RWPE1 (cell line): ENCODE measurements at regions not wholly inside any gene's neighbourhood (a gene's known extent, or its start where the extent isn't known, plus 50 kb on each side); places are given as distances from the start of the nearest gene placed in this dataset.

Source experiments
- CTCF ChIA-PET: fragments of 350-600 bp; sonication (Branson Sonifier 250); formaldehyde crosslinking; extraction: SDS; loops from one replicate; lab custom pipeline; 2021; lab: Yijun Ruan, JAX
- POLR2A ChIA-PET: fragments of 400-600 bp; formaldehyde crosslinking; extraction: SDS; loops from one replicate; lab custom pipeline; 2020; ENCODE audit warnings: antibody characterized with exemption; ENCODE audit not compliant: low non-redundant PET; lab: Yijun Ruan, JAX
- DNase-seq: peaks from one replicate; pipeline ENCODE4 v3.0.0; 2012; ENCODE audit warnings: low spot score
- H3K27ac ChIP-seq: fragments of 450-650 bp; 2 replicates; pipeline ENCODE4 v1.5.1; 2017
- TF ChIP-seq, protein P1 (sequence below): fragments of 450-650 bp; conservative IDR thresholded peaks from 2 replicates; pipeline ENCODE4 v1.5.1; 2017; ENCODE audit warnings: low read depth, mild to moderate bottlenecking

DNA sequence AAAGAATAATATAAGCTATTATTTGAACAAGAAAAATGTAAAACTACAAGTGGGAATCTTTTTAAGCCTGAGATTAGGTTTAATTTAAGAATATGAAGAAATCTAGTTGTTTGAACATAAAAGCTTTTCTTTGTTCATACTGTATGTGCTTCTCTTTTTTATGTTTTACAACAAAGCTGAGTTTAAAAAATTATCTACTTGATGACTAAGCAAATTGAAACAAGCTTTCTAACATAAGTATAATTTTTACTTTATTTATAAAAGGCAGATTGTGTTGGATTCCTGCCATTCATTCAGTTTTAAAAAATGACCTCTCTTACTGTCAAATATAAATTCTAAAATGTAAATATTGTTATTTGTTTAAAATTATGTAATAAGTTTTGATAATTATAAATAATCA, 958.2 kb downstream of the DNAJB9 start:
- CTCF ChIA-PET = no interaction called here
- TF ChIP-seq, protein P1, sequence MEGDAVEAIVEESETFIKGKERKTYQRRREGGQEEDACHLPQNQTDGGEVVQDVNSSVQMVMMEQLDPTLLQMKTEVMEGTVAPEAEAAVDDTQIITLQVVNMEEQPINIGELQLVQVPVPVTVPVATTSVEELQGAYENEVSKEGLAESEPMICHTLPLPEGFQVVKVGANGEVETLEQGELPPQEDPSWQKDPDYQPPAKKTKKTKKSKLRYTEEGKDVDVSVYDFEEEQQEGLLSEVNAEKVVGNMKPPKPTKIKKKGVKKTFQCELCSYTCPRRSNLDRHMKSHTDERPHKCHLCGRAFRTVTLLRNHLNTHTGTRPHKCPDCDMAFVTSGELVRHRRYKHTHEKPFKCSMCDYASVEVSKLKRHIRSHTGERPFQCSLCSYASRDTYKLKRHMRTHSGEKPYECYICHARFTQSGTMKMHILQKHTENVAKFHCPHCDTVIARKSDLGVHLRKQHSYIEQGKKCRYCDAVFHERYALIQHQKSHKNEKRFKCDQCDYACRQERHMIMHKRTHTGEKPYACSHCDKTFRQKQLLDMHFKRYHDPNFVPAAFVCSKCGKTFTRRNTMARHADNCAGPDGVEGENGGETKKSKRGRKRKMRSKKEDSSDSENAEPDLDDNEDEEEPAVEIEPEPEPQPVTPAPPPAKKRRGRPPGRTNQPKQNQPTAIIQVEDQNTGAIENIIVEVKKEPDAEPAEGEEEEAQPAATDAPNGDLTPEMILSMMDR = no peak
- DNase-seq = no peak
- no peak overlapping the region for H3K27ac ChIP-seq
- POLR2A ChIA-PET = interaction anchor here (0.6 kb wide), 1 partner anchor 429 kb away, joined by 6 read pairs; no protein-coding TSS in a partner anchor

DNA sequence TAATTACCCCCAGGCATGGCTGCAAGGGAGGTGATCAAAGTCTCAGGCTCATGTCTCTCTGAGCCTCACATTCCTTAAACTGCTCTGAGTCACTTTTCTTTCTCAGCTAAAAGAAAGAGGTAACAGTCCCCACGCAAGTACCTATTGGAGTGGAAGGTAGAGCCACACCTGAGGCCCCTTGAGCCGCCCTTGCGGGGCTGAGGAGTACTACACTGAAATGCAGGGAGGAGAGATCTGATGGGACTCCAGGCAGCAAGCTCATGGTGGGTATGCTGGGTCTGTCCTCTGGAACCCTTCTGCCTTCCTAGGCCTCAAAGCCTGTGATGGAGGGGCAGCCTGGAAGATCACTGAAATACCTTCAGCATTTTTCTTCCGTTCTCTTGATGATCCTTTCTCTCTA, 960.0 kb downstream of the DNAJB9 start:
- no peak overlapping the region for H3K27ac ChIP-seq
- TF ChIP-seq, protein P1 = no peak
- CTCF ChIA-PET = interaction anchor here (0.8 kb wide), 1 partner anchor 124 kb away, joined by 3 read pairs; no protein-coding TSS in a partner anchor
- DNase-seq = no peak
- POLR2A ChIA-PET = no interaction called here

DNA sequence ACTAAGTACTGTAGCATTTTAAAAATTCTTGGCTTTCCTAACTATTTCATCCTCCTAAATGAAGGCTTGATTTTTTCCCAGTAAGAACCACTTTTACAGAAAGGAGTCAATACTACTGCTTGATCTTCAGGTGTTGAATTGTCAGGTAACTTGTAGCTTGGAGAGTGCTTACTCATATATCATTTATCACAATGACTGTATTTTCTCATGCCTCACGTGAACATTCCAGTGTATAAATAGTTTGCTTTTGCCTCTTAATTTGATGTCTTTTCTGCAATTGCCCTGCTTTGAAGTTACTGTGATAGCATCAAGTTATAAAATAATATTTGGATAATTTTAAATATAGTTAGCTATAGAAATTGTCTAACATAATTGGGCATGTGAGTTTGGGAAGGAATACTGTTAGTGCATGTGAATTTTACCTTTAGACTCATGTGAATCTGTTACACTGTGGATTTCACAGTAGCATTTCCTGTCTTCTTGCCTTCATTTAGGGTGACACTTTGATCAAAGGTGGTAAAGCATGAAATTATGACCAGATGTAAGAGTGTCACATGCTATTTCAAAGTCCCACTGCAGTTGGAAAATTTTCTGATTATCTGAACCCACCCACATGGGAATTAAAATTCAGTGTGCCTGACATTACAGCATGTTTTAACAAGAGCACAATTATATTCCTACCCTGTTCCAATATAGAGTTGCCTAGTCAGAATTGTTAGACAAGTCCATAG, 962.8 kb downstream of the DNAJB9 start:
- POLR2A ChIA-PET = no interaction called here
- CTCF ChIA-PET = interaction anchor here (1.0 kb wide), 1 partner anchor 21 kb away, joined by 7 read pairs; no protein-coding TSS in a partner anchor
- no peak for DNase-seq
- H3K27ac ChIP-seq = no peak overlapping the region
- TF ChIP-seq, protein P1 = no peak

DNA sequence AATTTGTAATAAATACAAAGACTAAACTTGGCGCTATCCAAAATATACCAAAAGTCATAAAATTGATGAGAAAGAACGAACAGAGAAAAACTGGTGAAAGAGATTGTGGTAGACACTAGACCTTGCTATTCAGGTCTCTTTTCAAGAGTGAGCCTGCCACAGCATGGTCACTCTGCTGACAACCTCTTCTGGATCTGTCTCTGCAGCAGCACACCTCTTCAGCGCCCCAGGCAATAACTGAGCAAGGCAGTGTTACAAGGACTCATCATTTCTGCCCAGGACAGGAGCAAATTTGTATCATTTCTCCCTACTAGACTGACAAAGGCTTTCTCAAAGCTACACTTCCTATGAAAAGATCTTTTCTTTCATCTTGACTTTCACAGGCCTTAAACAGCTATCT, 976.0 kb downstream of the DNAJB9 start:
- TF ChIP-seq, protein P1 = no peak
- ChIA-PET CTCF (interaction anchor here (0.6 kb wide), 1 partner anchor 19 kb away, joined by 3 read pairs; no protein-coding TSS in a partner anchor), POLR2A (no interaction called here)

DNA sequence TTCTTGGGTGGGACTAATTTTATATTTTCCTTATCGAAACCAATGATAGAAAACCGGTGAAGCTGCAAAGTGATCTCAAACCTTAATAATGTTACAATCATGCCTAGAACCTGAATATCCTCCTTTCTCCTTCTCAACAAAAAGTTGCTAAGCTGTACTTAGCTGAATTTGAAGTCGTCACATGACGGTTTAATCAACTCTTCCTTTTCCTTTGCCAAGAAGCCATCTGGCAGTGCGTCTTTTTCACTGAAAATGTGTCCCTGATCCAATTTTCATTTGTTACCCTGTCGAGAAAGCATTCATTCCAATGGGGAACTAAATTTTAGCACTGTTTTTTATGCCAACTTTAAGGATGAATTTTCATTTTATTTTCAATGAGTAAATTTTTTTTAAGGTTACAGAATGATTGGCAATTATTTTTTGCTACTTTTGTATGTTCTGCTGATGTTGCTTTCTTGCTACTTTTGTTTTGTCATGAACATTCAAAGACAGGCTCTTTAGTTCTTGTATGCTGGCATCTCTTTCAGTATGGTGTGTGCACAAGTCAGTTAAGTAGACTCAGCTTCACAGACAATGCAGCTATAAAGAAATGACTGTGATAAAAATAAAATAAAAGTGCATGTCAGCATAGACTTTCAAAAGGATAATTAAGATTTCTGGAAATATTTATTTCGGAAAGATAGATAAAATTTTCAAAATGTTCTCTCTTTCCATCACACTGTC, 980.0 kb downstream of the DNAJB9 start:
- ChIA-PET CTCF (no interaction called here), POLR2A (no interaction called here)
- no peak for DNase-seq
- H3K27ac ChIP-seq = no peak overlapping the region
- TF ChIP-seq, protein P1 = no peak

More for the DNA sequence above, 976.0 kb downstream of the DNAJB9 start:
- no peak overlapping the region for H3K27ac ChIP-seq
- no peak for DNase-seq

DNA sequence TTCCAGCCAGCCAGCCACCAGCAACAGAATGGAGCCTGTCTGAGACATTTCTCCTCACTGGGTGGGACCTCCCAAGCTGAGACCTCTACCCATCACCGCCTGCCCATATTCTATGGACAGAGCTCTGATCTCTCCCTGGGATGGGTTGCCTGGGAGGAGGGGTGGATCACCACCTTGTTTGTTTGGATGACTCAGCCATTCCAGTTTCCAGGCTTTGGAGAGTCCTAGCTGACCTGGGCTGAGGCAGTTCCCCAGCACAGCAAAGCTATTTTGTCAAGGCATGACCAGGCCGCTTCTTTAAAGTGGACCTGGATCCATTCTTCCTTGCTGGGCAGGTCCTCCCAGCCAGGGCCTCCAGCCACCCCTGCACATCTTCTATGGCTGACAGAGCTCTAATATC, 982.3 kb downstream of the DNAJB9 start:
- no peak for DNase-seq
- no peak overlapping the region for H3K27ac ChIP-seq
- ChIA-PET POLR2A (no interaction called here), CTCF (no interaction called here)
- TF ChIP-seq, protein P1 = no peak
